ENCODE measurements at regions not wholly inside any gene's neighbourhood (a gene's known extent, or its start where the extent isn't known, plus 50 kb on each side); places are given as distances from the start of the nearest gene placed in this dataset.

- TF ChIP-seq POLR2A (IDR thresholded peaks at IDR 0.05; ENCODE audit: low read length) (no peak), GATA1 (IDR thresholded peaks at IDR 0.05; ENCODE audit: low read depth, low read length) (no peak)
These were observed 220.3 kb downstream of the CHIC2 start for GRCh38 chr4:53844133-53844532.

Measured in erythroblast (primary cell).